ENCODE measurements at regions not wholly inside any gene's neighbourhood (a gene's known extent, or its start where the extent isn't known, plus 50 kb on each side); places are given as distances from the start of the nearest gene placed in this dataset.

GRCh38 chr2:41942278-41942677 is 105.5 kb upstream of the PKDCC start:
- TF ChIP-seq CTCF (IDR thresholded peaks at IDR 0.05) = no peak
- TF ChIP-seq POLR2A (IDR thresholded peaks at IDR 0.05) = no peak
- no peak for ATAC-seq
- H3K36me3 ChIP-seq = no peaks in the 10 kb centered on the region
- no peaks in the 10 kb centered on the region for H3K27me3 ChIP-seq
- H3K9me3 ChIP-seq = no peaks in the 10 kb centered on the region
- intact Hi-C loops (cut with DNase I) = loop anchor here in 1 of 2 donors (5.0 kb wide), 1 partner anchor 130 kb away; no protein-coding TSS in a partner anchor
- no peak overlapping the region for H3K4me3 ChIP-seq
- no peak overlapping the region for H3K27ac ChIP-seq
- H3K4me1 ChIP-seq = no peaks in the 10 kb centered on the region
- no peak for DNase-seq

- Histone ChIP-seq H3K4me3 (no peak overlapping the region), H3K4me1 (no peaks in the 10 kb centered on the region), H3K36me3 (no peaks in the 10 kb centered on the region), H3K27ac (no peak overlapping the region), H3K27me3 (no peaks in the 10 kb centered on the region), H3K9me3 (no peaks in the 10 kb centered on the region)
- intact Hi-C loops (cut with DNase I) = loop anchor here in 1 of 2 donors (5.0 kb wide), 1 partner anchor 131 kb away; no protein-coding TSS in a partner anchor
- ATAC-seq (no peak), DNase-seq (no peak)
- TF ChIP-seq POLR2A (IDR thresholded peaks at IDR 0.05) (no peak), CTCF (IDR thresholded peaks at IDR 0.05) (no peak)
- 100% methylated on average over 1 of the region's 1 CpG for WGBS (ENCODE audit: insufficient coverage, low coverage, low lambda C conversion rate, missing lambda C conversion rate)
These were observed 104.7 kb upstream of the PKDCC start for GRCh38 chr2:41943159-41943558.

GRCh38 chr2:41944220-41944880 is 103.5 kb upstream of the PKDCC start:
- no peak overlapping the region for H3K4me3 ChIP-seq
- H3K9me3 ChIP-seq = no peaks in the 10 kb centered on the region
- TF ChIP-seq POLR2A (IDR thresholded peaks at IDR 0.05) = no peak
- TF ChIP-seq CTCF (IDR thresholded peaks at IDR 0.05) = no peak
- H3K27ac ChIP-seq = no peak overlapping the region
- 66% methylated on average over 9 of the region's 9 CpGs for WGBS (ENCODE audit: insufficient coverage, low coverage, low lambda C conversion rate, missing lambda C conversion rate)
- H3K4me1 ChIP-seq = no peaks in the 10 kb centered on the region
- intact Hi-C loops (cut with DNase I) = loop anchor here in 1 of 2 donors (5.0 kb wide), 1 partner anchor 132 kb away; no protein-coding TSS in a partner anchor
- H3K27me3 ChIP-seq = no peaks in the 10 kb centered on the region
- H3K36me3 ChIP-seq = no peaks in the 10 kb centered on the region
- ATAC-seq = no peak
- DNase-seq = no peak

GRCh38 chr2:41947701-41948396 is 100.0 kb upstream of the PKDCC start:
- no peak overlapping the region for H3K4me3 ChIP-seq
- no peak for DNase-seq
- no peaks in the 10 kb centered on the region for H3K4me1 ChIP-seq
- H3K9me3 ChIP-seq = no peaks in the 10 kb centered on the region
- no peaks in the 10 kb centered on the region for H3K27me3 ChIP-seq
- no peak overlapping the region for H3K27ac ChIP-seq
- 31% methylated on average over 11 of the region's 11 CpGs for WGBS (ENCODE audit: insufficient coverage, low coverage, low lambda C conversion rate, missing lambda C conversion rate)
- no peaks in the 10 kb centered on the region for H3K36me3 ChIP-seq
- no peak for TF ChIP-seq CTCF (IDR thresholded peaks at IDR 0.05)
- TF ChIP-seq POLR2A (IDR thresholded peaks at IDR 0.05) = no peak
- intact Hi-C loops (cut with DNase I) = no loop called here
- peak in 3 of 4 donors; percentile 22 to 60 (median 39) for ATAC-seq
